A549 (cell line): ENCODE measurements at regions not wholly inside any gene's neighbourhood (a gene's known extent, or its start where the extent isn't known, plus 50 kb on each side); places are given as distances from the start of the nearest gene placed in this dataset.

Source experiments
- ATAC-seq, 2 experiments: fragments of 200-7000 bp in 1 of 2; fragments of >200 bp in 1 of 2; cut with Nextera tagmentation in 1 of 2; cut with Tn5 transposase in 1 of 2; 3 replicates each; pipeline versions ENCODE4 v1.8.0 to v1.9.1; 2018 to 2020; ENCODE audit warnings: mild to moderate bottlenecking in 1 of 2, moderate library complexity in 1 of 2
- CTCF ChIA-PET: fragments of 300-600 bp; sonication (Branson Sonifier 250); formaldehyde crosslinking; extraction: SDS; loops from one replicate; lab custom pipeline; 2021; ENCODE audit warnings: antibody characterized with exemption, inconsistent platforms; lab: Yijun Ruan, JAX
- POLR2A ChIA-PET: fragments of 350-600 bp; formaldehyde crosslinking; extraction: SDS; loops from one replicate; lab custom pipeline; 2021; ENCODE audit warnings: antibody characterized with exemption, inconsistent platforms; lab: Yijun Ruan, JAX
- DNase-seq, 2 experiments: peaks; one replicate each; pipeline versions ENCODE4 v3.0.0 to v3.0.0-alpha.2; 2011 to 2016; ENCODE audit warnings: low read depth in 1 of 2, low spot score in 1 of 2
- FAIRE-seq: peaks from 2 replicates; lab custom pipeline; 2011; peaks lifted over from hg19 to GRCh38; lab: Jason Lieb, UNC
- H3K27ac ChIP-seq, 2 experiments: fragments of >200 bp; sonication (Bioruptor Twin); formaldehyde crosslinking; 3 replicates each; pipeline ENCODE4 v1.5.1; 2016 to 2017
- H3K4me1 ChIP-seq: fragments of >200 bp; sonication (Bioruptor Twin); formaldehyde crosslinking; 3 replicates; pipeline ENCODE4 v1.6.1; 2016
- H3K4me2 ChIP-seq: fragments of >200 bp; sonication (Bioruptor Twin); formaldehyde crosslinking; 3 replicates; pipeline ENCODE4 v1.6.1; 2016
- H3K4me3 ChIP-seq: fragments of >200 bp; sonication (Bioruptor Twin); formaldehyde crosslinking; 3 replicates; pipeline ENCODE4 v1.5.1; 2016
- H3K9me3 ChIP-seq: fragments of >200 bp; sonication (Bioruptor Twin); formaldehyde crosslinking; 3 replicates; pipeline ENCODE4 v1.6.1; 2016
- CBX2 ChIP-seq: fragments of 200-600 bp; sonication (generic); IDR thresholded peaks from 2 replicates; pipeline ENCODE4 v1.6.1; 2016; ENCODE audit warnings: low read depth, mild to moderate bottlenecking, borderline replicate concordance
- CHD2 ChIP-seq: fragments of 150-350 bp; IDR thresholded peaks from 2 replicates; pipeline ENCODE4 v1.6.1; 2014; ENCODE audit warnings: low read length; ENCODE audit not compliant: partially characterized antibody
- FOXS1 ChIP-seq: fragments of 250-450 bp; sonication (Bioruptor Pico); IDR thresholded peaks from 2 replicates; pipeline ENCODE4 v1.5.0; 2020; ENCODE audit warnings: mild to moderate bottlenecking, moderate library complexity
- GATA3 ChIP-seq: IDR thresholded peaks from 2 replicates; pipeline ENCODE4 v1.6.1; 2012; ENCODE audit warnings: borderline replicate concordance
- HEYL ChIP-seq: fragments of 250-450 bp; sonication (Bioruptor Pico); IDR thresholded peaks from 2 replicates; pipeline ENCODE4 v1.8.0; 2021; ENCODE audit warnings: mild to moderate bottlenecking, moderate library complexity
- HOXA7 ChIP-seq: fragments of 250-450 bp; sonication (Bioruptor Pico); IDR thresholded peaks from 2 replicates; pipeline ENCODE4 v1.5.0; 2020; ENCODE audit warnings: mild to moderate bottlenecking, moderate library complexity
- HOXB13 ChIP-seq: fragments of 250-450 bp; sonication (Bioruptor Pico); IDR thresholded peaks from 2 replicates; pipeline ENCODE4 v1.5.0; 2020; ENCODE audit warnings: low read depth, mild to moderate bottlenecking, moderate library complexity
- HOXB5 ChIP-seq: fragments of 250-450 bp; sonication (Bioruptor Pico); IDR thresholded peaks from 2 replicates; pipeline ENCODE4 v1.5.0; 2020; ENCODE audit warnings: mild to moderate bottlenecking, moderate library complexity
- JUN ChIP-seq, 2 experiments: fragments of >200 bp; sonication (Bioruptor Twin); formaldehyde crosslinking; IDR thresholded peaks; 2 replicates in 1 of 2; 3 replicates in 1 of 2; pipeline ENCODE4 v1.6.1; 2016 to 2017
- MYC ChIP-seq: IDR thresholded peaks from 2 replicates; pipeline ENCODE4 v1.6.1; 2012; ENCODE audit warnings: mild to moderate bottlenecking, inconsistent platforms, low read length, improper control_type of control experiment, borderline replicate concordance
- NR3C1 ChIP-seq: fragments of >200 bp; sonication (Bioruptor Twin); formaldehyde crosslinking; IDR thresholded peaks from 3 replicates; pipeline ENCODE4 v1.6.1; 2017
- POLR2A ChIP-seq: IDR thresholded peaks from 2 replicates; pipeline ENCODE4 v1.6.1; 2012; ENCODE audit warnings: mild to moderate bottlenecking, low read length
- POLR2AphosphoS2 ChIP-seq: conservative IDR thresholded peaks from 2 replicates; pipeline ENCODE4 v1.6.1; 2012; ENCODE audit warnings: low read length, improper control_type of control experiment, inconsistent platforms
- RAD21 ChIP-seq, 2 experiments: fragments of >200 bp in 1 of 2; sonication (Bioruptor Twin) in 1 of 2; formaldehyde crosslinking in 1 of 2; IDR thresholded peaks in 1 of 2; conservative IDR thresholded peaks in 1 of 2; 2 replicates in 1 of 2; 3 replicates in 1 of 2; pipeline ENCODE4 v1.6.1; 2012 to 2018; ENCODE audit warnings: inconsistent platforms in 1 of 2
- RARB ChIP-seq: fragments of 250-450 bp; sonication (Bioruptor Pico); IDR thresholded peaks from 2 replicates; pipeline ENCODE4 v1.8.0; 2021; ENCODE audit warnings: mild to moderate bottlenecking, moderate library complexity
- SMC3 ChIP-seq: fragments of >200 bp; sonication (Bioruptor Twin); formaldehyde crosslinking; IDR thresholded peaks from 3 replicates; pipeline ENCODE4 v1.6.1; 2018; ENCODE audit warnings: inconsistent platforms
- TFCP2L1 ChIP-seq: fragments of 250-450 bp; sonication (Bioruptor Pico); IDR thresholded peaks from 2 replicates; pipeline ENCODE4 v1.5.0; 2021; ENCODE audit warnings: mild to moderate bottlenecking
- TP53 ChIP-seq: fragments of 250-450 bp; sonication (Bioruptor Pico); IDR thresholded peaks from 2 replicates; pipeline ENCODE4 v1.5.0; 2021; ENCODE audit warnings: mild to moderate bottlenecking, moderate library complexity
- ZC3H11A ChIP-seq: fragments of 450-650 bp; IDR thresholded peaks from 2 replicates; pipeline ENCODE4 v1.6.1; 2014; ENCODE audit warnings: antibody characterized with exemption, mild to moderate bottlenecking
- ZFP36 ChIP-seq: fragments of 450-650 bp; IDR thresholded peaks from 2 replicates; pipeline ENCODE4 v1.6.1; 2014; ENCODE audit warnings: borderline replicate concordance; ENCODE audit not compliant: partially characterized antibody
- ZNF302 ChIP-seq: fragments of 250-450 bp; sonication (Bioruptor Pico); IDR thresholded peaks from 2 replicates; pipeline ENCODE4 v1.9.0; 2021; ENCODE audit warnings: inconsistent platforms, mild to moderate bottlenecking, moderate library complexity
- WGBS: methylation state at CpG from one replicate; pipeline ENCODE4 v1.1.6; 2017; ENCODE audit errors: missing lambda C conversion rate; 5-methylcytosine and 5-hydroxymethylcytosine counted together
- TF ChIP-seq, protein P1 (sequence below): fragments of 250-450 bp; sonication (Bioruptor Pico); IDR thresholded peaks from 2 replicates; pipeline ENCODE4 v1.5.0; 2020; ENCODE audit warnings: low read depth, mild to moderate bottlenecking, moderate library complexity
- TF ChIP-seq, protein P2 (sequence below): fragments of 200-600 bp; sonication (generic); IDR thresholded peaks from 2 replicates; pipeline ENCODE4 v1.6.1; 2016; ENCODE audit warnings: antibody characterized with exemption, mild to moderate bottlenecking, moderate library complexity
- TF ChIP-seq, protein P3 (sequence below): fragments of 150-350 bp; IDR thresholded peaks from 2 replicates; pipeline ENCODE4 v1.6.1; 2014; ENCODE audit warnings: low read depth, mild to moderate bottlenecking, low read length
- TF ChIP-seq, protein P4 (sequence below): fragments of >200 bp; sonication (Bioruptor Twin); formaldehyde crosslinking; IDR thresholded peaks from 3 replicates; pipeline ENCODE4 v1.5.1; 2016
- TF ChIP-seq, protein P5 (sequence below): fragments of >200 bp; sonication (Bioruptor Twin); formaldehyde crosslinking; IDR thresholded peaks from 2 replicates; pipeline ENCODE4 v1.6.1; 2016

DNA sequence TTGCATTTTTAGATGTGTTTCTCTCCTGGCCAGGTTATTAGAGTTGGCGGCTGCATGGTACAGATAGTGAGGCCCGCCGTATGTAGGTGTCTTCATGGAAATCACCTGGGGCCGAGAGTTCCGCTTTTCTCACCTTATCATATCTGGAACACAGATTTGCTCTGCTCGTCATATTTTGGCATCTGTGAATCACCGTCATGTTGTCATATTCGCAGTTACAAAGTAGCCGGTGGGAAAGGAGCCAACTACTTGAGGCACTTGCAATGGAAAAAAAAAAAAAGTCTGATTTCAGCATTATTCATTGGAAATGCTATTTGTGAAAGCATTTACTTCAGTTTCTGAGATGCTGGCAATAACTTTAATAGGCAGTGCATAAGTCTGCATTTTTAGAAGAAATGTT, 1715.2 kb upstream of the TENM3 start:
- no peaks in the 10 kb centered on the region for H3K9me3 ChIP-seq
- H3K27ac ChIP-seq = no peak overlapping the region
- ChIA-PET CTCF (no interaction called here), POLR2A (no interaction called here)
- WGBS = 38% methylated on average over 9 of the region's 9 CpGs
- no peaks in the 10 kb centered on the region for H3K4me1 ChIP-seq
- no peak for ATAC-seq
- no peak overlapping the region for H3K4me3 ChIP-seq
- TF ChIP-seq, protein P1, sequence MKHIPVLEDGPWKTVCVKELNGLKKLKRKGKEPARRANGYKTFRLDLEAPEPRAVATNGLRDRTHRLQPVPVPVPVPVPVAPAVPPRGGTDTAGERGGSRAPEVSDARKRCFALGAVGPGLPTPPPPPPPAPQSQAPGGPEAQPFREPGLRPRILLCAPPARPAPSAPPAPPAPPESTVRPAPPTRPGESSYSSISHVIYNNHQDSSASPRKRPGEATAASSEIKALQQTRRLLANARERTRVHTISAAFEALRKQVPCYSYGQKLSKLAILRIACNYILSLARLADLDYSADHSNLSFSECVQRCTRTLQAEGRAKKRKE (CRISPR knock-in tag) = no peak
- TF ChIP-seq RAD21 (conservative IDR thresholded peaks at IDR 0.05 in 1 of 2, IDR thresholded peaks at IDR 0.05 in 1 of 2) (no peak), POLR2A (no peak), ZFP36 (no peak), SMC3 (no peak), FOXS1 (CRISPR knock-in tag) (no peak), RARB (no peak), GATA3 (no peak), JUN (IDR thresholded peaks at IDR 0.05) (no peak), POLR2AphosphoS2 (no peak), ZC3H11A (no peak), TFCP2L1 (CRISPR knock-in tag) (no peak), HEYL (CRISPR knock-in tag) (no peak), CBX2 (no peak), ZNF302 (CRISPR knock-in tag) (no peak)
- TF ChIP-seq, protein P2, sequence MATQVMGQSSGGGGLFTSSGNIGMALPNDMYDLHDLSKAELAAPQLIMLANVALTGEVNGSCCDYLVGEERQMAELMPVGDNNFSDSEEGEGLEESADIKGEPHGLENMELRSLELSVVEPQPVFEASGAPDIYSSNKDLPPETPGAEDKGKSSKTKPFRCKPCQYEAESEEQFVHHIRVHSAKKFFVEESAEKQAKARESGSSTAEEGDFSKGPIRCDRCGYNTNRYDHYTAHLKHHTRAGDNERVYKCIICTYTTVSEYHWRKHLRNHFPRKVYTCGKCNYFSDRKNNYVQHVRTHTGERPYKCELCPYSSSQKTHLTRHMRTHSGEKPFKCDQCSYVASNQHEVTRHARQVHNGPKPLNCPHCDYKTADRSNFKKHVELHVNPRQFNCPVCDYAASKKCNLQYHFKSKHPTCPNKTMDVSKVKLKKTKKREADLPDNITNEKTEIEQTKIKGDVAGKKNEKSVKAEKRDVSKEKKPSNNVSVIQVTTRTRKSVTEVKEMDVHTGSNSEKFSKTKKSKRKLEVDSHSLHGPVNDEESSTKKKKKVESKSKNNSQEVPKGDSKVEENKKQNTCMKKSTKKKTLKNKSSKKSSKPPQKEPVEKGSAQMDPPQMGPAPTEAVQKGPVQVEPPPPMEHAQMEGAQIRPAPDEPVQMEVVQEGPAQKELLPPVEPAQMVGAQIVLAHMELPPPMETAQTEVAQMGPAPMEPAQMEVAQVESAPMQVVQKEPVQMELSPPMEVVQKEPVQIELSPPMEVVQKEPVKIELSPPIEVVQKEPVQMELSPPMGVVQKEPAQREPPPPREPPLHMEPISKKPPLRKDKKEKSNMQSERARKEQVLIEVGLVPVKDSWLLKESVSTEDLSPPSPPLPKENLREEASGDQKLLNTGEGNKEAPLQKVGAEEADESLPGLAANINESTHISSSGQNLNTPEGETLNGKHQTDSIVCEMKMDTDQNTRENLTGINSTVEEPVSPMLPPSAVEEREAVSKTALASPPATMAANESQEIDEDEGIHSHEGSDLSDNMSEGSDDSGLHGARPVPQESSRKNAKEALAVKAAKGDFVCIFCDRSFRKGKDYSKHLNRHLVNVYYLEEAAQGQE = no peak
- TF ChIP-seq, protein P3, sequence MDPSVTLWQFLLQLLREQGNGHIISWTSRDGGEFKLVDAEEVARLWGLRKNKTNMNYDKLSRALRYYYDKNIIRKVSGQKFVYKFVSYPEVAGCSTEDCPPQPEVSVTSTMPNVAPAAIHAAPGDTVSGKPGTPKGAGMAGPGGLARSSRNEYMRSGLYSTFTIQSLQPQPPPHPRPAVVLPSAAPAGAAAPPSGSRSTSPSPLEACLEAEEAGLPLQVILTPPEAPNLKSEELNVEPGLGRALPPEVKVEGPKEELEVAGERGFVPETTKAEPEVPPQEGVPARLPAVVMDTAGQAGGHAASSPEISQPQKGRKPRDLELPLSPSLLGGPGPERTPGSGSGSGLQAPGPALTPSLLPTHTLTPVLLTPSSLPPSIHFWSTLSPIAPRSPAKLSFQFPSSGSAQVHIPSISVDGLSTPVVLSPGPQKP = no peak
- H3K4me2 ChIP-seq = no peak overlapping the region
- DNase-seq = no peak
- FAIRE-seq = no peak

DNA sequence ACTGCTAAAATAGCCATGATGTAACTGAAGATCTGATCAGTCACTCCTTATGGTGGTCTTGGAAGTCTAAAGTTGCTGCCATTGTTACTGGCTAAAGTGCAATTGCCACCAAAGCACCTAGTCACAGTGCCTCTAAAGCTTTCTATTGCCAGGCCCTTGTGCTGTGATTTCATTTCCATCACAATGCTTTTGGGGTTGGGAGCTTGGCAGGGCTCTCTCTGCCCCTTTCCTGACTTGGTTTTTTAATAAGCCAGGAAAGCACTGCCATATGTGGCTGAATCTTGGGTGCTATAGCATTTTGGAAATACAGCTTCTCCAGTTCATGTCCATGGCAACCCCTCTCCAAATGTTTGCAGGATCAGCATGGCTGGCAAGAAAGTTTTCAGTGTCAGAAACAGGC, 1712.4 kb upstream of the TENM3 start:
- POLR2A ChIA-PET = no interaction called here
- DNase-seq = no peak
- TF ChIP-seq, protein P4, sequence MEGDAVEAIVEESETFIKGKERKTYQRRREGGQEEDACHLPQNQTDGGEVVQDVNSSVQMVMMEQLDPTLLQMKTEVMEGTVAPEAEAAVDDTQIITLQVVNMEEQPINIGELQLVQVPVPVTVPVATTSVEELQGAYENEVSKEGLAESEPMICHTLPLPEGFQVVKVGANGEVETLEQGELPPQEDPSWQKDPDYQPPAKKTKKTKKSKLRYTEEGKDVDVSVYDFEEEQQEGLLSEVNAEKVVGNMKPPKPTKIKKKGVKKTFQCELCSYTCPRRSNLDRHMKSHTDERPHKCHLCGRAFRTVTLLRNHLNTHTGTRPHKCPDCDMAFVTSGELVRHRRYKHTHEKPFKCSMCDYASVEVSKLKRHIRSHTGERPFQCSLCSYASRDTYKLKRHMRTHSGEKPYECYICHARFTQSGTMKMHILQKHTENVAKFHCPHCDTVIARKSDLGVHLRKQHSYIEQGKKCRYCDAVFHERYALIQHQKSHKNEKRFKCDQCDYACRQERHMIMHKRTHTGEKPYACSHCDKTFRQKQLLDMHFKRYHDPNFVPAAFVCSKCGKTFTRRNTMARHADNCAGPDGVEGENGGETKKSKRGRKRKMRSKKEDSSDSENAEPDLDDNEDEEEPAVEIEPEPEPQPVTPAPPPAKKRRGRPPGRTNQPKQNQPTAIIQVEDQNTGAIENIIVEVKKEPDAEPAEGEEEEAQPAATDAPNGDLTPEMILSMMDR = no peak
- TF ChIP-seq NR3C1 (no peak), HOXB13 (CRISPR knock-in tag) (no peak), HOXB5 (no peak), MYC (no peak), HOXA7 (CRISPR knock-in tag) (no peak), CHD2 (no peak), TP53 (CRISPR knock-in tag) (no peak)
- TF ChIP-seq, protein P5, sequence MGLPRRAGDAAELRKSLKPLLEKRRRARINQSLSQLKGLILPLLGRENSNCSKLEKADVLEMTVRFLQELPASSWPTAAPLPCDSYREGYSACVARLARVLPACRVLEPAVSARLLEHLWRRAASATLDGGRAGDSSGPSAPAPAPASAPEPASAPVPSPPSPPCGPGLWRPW = no peak
- TF ChIP-seq, all 56 proteins: peak for 0
- H3K4me1 ChIP-seq = no peaks in the 10 kb centered on the region
- no peaks in the 10 kb centered on the region for H3K9me3 ChIP-seq
- H3K4me3 ChIP-seq = no peak overlapping the region
- no peak overlapping the region for H3K27ac ChIP-seq
- H3K4me2 ChIP-seq = no peak overlapping the region
- CTCF ChIA-PET = no interaction called here
- no peak for FAIRE-seq
- no peak for ATAC-seq
